CD4-positive, alpha-beta memory T cell (primary cell): ENCODE measurements at regions not wholly inside any gene's neighbourhood (a gene's known extent, or its start where the extent isn't known, plus 50 kb on each side); places are given as distances from the start of the nearest gene placed in this dataset.
A peak's percentile ranks its signal among the peaks of the same experiment; 100 is the strongest.

Experiments used
- CTCF ChIA-PET: fragments of 350-600 bp; sonication (Branson Sonifier 250); formaldehyde crosslinking; loops from one replicate; lab custom pipeline; 2021; ENCODE audit warnings: inconsistent platforms; ENCODE audit not compliant: partially characterized antibody; lab: Charles Lee
- POLR2A ChIA-PET: fragments of 350-600 bp; sonication (Branson Sonifier 250); formaldehyde crosslinking; loops from one replicate; lab custom pipeline; 2021; ENCODE audit not compliant: partially characterized antibody; lab: Charles Lee
- DNase-seq, 5 donors: peaks; one replicate each; pipeline versions ENCODE4 v3.0.0 to v3.0.0-alpha.2; 2020 to 2022; ENCODE audit warnings: mixed read lengths in 1 of 5
- H3K27ac ChIP-seq: one replicate; pipeline ENCODE4 v1.7.0; 2013; ENCODE audit warnings: low read depth, low read length
- H3K27me3 ChIP-seq: 2 replicates; pipeline ENCODE4 v1.7.0; 2013; ENCODE audit warnings: mild to moderate bottlenecking, low read length, moderate library complexity; ENCODE audit not compliant: insufficient read depth
- H3K36me3 ChIP-seq: 2 replicates; pipeline ENCODE4 v1.7.0; 2013; ENCODE audit warnings: mild to moderate bottlenecking, low read length, moderate library complexity; ENCODE audit not compliant: insufficient read depth
- H3K4me1 ChIP-seq: 2 replicates; pipeline ENCODE4 v1.7.0; 2013; ENCODE audit warnings: mild to moderate bottlenecking, low read length, moderate library complexity; ENCODE audit not compliant: insufficient read depth
- H3K4me3 ChIP-seq, 2 donors: one replicate each; pipeline ENCODE4 v1.7.0; 2013; ENCODE audit warnings: low read length in 2 of 2, mild to moderate bottlenecking in 1 of 2
- H3K9me3 ChIP-seq, 2 donors: one replicate each; pipeline ENCODE4 v1.7.0; 2013; ENCODE audit warnings: low read length in 2 of 2, control low read depth in 1 of 2; ENCODE audit not compliant: control insufficient read depth in 1 of 2
- H3K27ac Mint-ChIP-seq, 7 donors: one replicate each; pipeline ENCODE4 v1.8.0; 2020 to 2021; ENCODE audit warnings: mixed read lengths in 7 of 7, mild to moderate bottlenecking in 6 of 7, inconsistent platforms in 3 of 7, moderate library complexity in 3 of 7
- H3K27me3 Mint-ChIP-seq, 2 donors: one replicate each; pipeline ENCODE4 v1.8.0; 2020 to 2021; ENCODE audit warnings: mixed read lengths in 2 of 2
- H3K36me3 Mint-ChIP-seq, 2 donors: one replicate each; pipeline ENCODE4 v1.8.0; 2020 to 2021; ENCODE audit warnings: mixed read lengths in 2 of 2, inconsistent platforms in 1 of 2, mild to moderate bottlenecking in 1 of 2
- H3K4me1 Mint-ChIP-seq, 4 donors: one replicate each; pipeline ENCODE4 v1.8.0; 2020 to 2021; ENCODE audit warnings: mixed read lengths in 4 of 4, mild to moderate bottlenecking in 1 of 4
- H3K4me3 Mint-ChIP-seq, 8 donors: one replicate each; pipeline ENCODE4 v1.8.0; 2020 to 2021; ENCODE audit warnings: mixed read lengths in 8 of 8, mild to moderate bottlenecking in 7 of 8, moderate library complexity in 6 of 8, inconsistent platforms in 3 of 8
- H3K9me3 Mint-ChIP-seq, 8 donors: one replicate each; pipeline ENCODE4 v1.8.0; 2020 to 2021; ENCODE audit warnings: mixed read lengths in 8 of 8, mild to moderate bottlenecking in 5 of 8, inconsistent platforms in 3 of 8, moderate library complexity in 1 of 8
- intact Hi-C: fragments of 100-400 bp; cut with micrococcal nuclease; formaldehyde crosslinking; loops from one replicate; pipeline ENCODE4 v1.15.1; 2023

GRCh38 chr7:13049946-13050345 is 362.5 kb downstream of the ARL4A start:
- H3K27ac ChIP-seq = no peak overlapping the region
- no peak overlapping the region for H3K4me3 Mint-ChIP-seq
- H3K27ac Mint-ChIP-seq = no peak overlapping the region
- ChIA-PET CTCF (no interaction called here), POLR2A (no interaction called here)
- intact Hi-C loops = no loop called here
- H3K9me3 ChIP-seq = no peaks in the 10 kb centered on the region
- no peaks in the 10 kb centered on the region for H3K27me3 ChIP-seq
- peaks cover 2 to 5% of the 10 kb centered on the region in 2 donors for H3K27me3 Mint-ChIP-seq
- H3K4me1 ChIP-seq = no peaks in the 10 kb centered on the region
- DNase-seq = no peak
- no peaks in the 10 kb centered on the region for H3K9me3 Mint-ChIP-seq
- no peaks in the 10 kb centered on the region for H3K36me3 Mint-ChIP-seq
- no peaks in the 10 kb centered on the region for H3K36me3 ChIP-seq
- no peaks in the 10 kb centered on the region for H3K4me1 Mint-ChIP-seq
- H3K4me3 ChIP-seq = no peak overlapping the region

- DNase-seq = no peak
- intact Hi-C loops = no loop called here
- peaks cover 0 to 1% (median 0%) of the 10 kb centered on the region in 4 donors for H3K4me1 Mint-ChIP-seq
- CTCF ChIA-PET = no interaction called here
- H3K4me1 ChIP-seq = no peaks in the 10 kb centered on the region
- no peak overlapping the region for H3K4me3 ChIP-seq
- no peaks in the 10 kb centered on the region for H3K36me3 ChIP-seq
- POLR2A ChIA-PET = no interaction called here
- H3K27me3 Mint-ChIP-seq = peaks cover 0 to 1% of the 10 kb centered on the region in 2 donors
- H3K27ac ChIP-seq = no peak overlapping the region
- no peak overlapping the region for H3K27ac Mint-ChIP-seq
- H3K4me3 Mint-ChIP-seq = no peak overlapping the region
- no peaks in the 10 kb centered on the region for H3K9me3 Mint-ChIP-seq
- no peaks in the 10 kb centered on the region for H3K9me3 ChIP-seq
- H3K27me3 ChIP-seq = no peaks in the 10 kb centered on the region
- no peaks in the 10 kb centered on the region for H3K36me3 Mint-ChIP-seq
Measured at GRCh38 chr7:13050703-13051102, 363.3 kb downstream of the ARL4A start.

- no peak for DNase-seq
- Mint-ChIP-seq H3K4me1 (peaks cover 11 to 24% (median 16%) of the 10 kb centered on the region in 4 donors), H3K27ac (no peak overlapping the region), H3K4me3 (no peak overlapping the region), H3K36me3 (no peaks in the 10 kb centered on the region), H3K27me3 (peaks cover 0 to 2% of the 10 kb centered on the region in 2 donors), H3K9me3 (no peaks in the 10 kb centered on the region)
- Histone ChIP-seq H3K4me1 (peaks cover 6% of the 10 kb centered on the region), H3K4me3 (no peak overlapping the region), H3K27me3 (no peaks in the 10 kb centered on the region), H3K36me3 (no peaks in the 10 kb centered on the region), H3K27ac (no peak overlapping the region), H3K9me3 (no peaks in the 10 kb centered on the region)
- intact Hi-C loops = no loop called here
- POLR2A ChIA-PET = no interaction called here
- CTCF ChIA-PET = no interaction called here
Measured at GRCh38 chr7:13055732-13056368, 368.4 kb downstream of the ARL4A start.

GRCh38 chr7:13057462-13058200 is 370.2 kb downstream of the ARL4A start:
- Histone ChIP-seq H3K36me3 (no peaks in the 10 kb centered on the region), H3K27me3 (no peaks in the 10 kb centered on the region), H3K27ac (no peak overlapping the region), H3K9me3 (no peaks in the 10 kb centered on the region), H3K4me3 (no peak overlapping the region), H3K4me1 (peaks cover 6% of the 10 kb centered on the region)
- intact Hi-C loops = no loop called here
- peak overlapping the region in 4 of 7 donors; percentile 8 to 77 (median 61) for H3K27ac Mint-ChIP-seq
- DNase-seq = no peak
- ChIA-PET POLR2A (no interaction called here), CTCF (no interaction called here)
- H3K36me3 Mint-ChIP-seq = no peaks in the 10 kb centered on the region
- peaks cover 0 to 2% of the 10 kb centered on the region in 2 donors for H3K27me3 Mint-ChIP-seq
- peak overlapping the region; percentile 37 to 89 (median 78) for H3K4me3 Mint-ChIP-seq
- no peaks in the 10 kb centered on the region for H3K9me3 Mint-ChIP-seq
- peaks cover 11 to 24% (median 16%) of the 10 kb centered on the region in 4 donors for H3K4me1 Mint-ChIP-seq

- POLR2A ChIA-PET = no interaction called here
- H3K27ac ChIP-seq = no peak overlapping the region
- peaks cover 6% of the 10 kb centered on the region for H3K4me1 ChIP-seq
- Mint-ChIP-seq H3K4me1 (peaks cover 11 to 24% (median 16%) of the 10 kb centered on the region in 4 donors), H3K4me3 (no peak overlapping the region), H3K36me3 (no peaks in the 10 kb centered on the region), H3K27me3 (peaks cover 4 to 5% of the 10 kb centered on the region in 2 donors), H3K27ac (no peak overlapping the region), H3K9me3 (no peaks in the 10 kb centered on the region)
- no peaks in the 10 kb centered on the region for H3K27me3 ChIP-seq
- no peaks in the 10 kb centered on the region for H3K9me3 ChIP-seq
- CTCF ChIA-PET = no interaction called here
- no peak overlapping the region for H3K4me3 ChIP-seq
- intact Hi-C loops = no loop called here
- DNase-seq = no peak
- H3K36me3 ChIP-seq = no peaks in the 10 kb centered on the region
Measured at GRCh38 chr7:13060173-13060572, 372.7 kb downstream of the ARL4A start.

- peaks cover 6% of the 10 kb centered on the region for H3K4me1 ChIP-seq
- no peaks in the 10 kb centered on the region for H3K36me3 ChIP-seq
- Mint-ChIP-seq H3K4me3 (no peak overlapping the region), H3K4me1 (peaks cover 11 to 22% (median 13%) of the 10 kb centered on the region in 4 donors), H3K9me3 (no peaks in the 10 kb centered on the region), H3K27ac (no peak overlapping the region), H3K36me3 (no peaks in the 10 kb centered on the region), H3K27me3 (peaks cover 8% of the 10 kb centered on the region in 2 donors)
- intact Hi-C loops = no loop called here
- ChIA-PET CTCF (no interaction called here), POLR2A (no interaction called here)
- no peak overlapping the region for H3K4me3 ChIP-seq
- H3K27ac ChIP-seq = no peak overlapping the region
- DNase-seq = no peak
- no peaks in the 10 kb centered on the region for H3K27me3 ChIP-seq
- no peaks in the 10 kb centered on the region for H3K9me3 ChIP-seq
Measured at GRCh38 chr7:13061115-13061514, 373.7 kb downstream of the ARL4A start.

GRCh38 chr7:13062631-13063030 is 375.2 kb downstream of the ARL4A start:
- H3K9me3 ChIP-seq = no peaks in the 10 kb centered on the region
- intact Hi-C loops = no loop called here
- no peaks in the 10 kb centered on the region for H3K36me3 ChIP-seq
- no peaks in the 10 kb centered on the region for H3K36me3 Mint-ChIP-seq
- peaks cover 8% of the 10 kb centered on the region in 2 donors for H3K27me3 Mint-ChIP-seq
- ChIA-PET CTCF (no interaction called here), POLR2A (no interaction called here)
- no peak overlapping the region for H3K27ac Mint-ChIP-seq
- no peak overlapping the region for H3K27ac ChIP-seq
- no peak overlapping the region for H3K4me3 ChIP-seq
- H3K4me1 Mint-ChIP-seq = peaks cover 5 to 10% (median 7%) of the 10 kb centered on the region in 4 donors
- H3K9me3 Mint-ChIP-seq = no peaks in the 10 kb centered on the region
- H3K27me3 ChIP-seq = no peaks in the 10 kb centered on the region
- no peak for DNase-seq
- H3K4me3 Mint-ChIP-seq = no peak overlapping the region
- H3K4me1 ChIP-seq = peaks cover 5% of the 10 kb centered on the region
